Islet of Langerhans (tissue), 1 donor: ENCODE measurements at regions not wholly inside any gene's neighbourhood (a gene's known extent, or its start where the extent isn't known, plus 50 kb on each side); places are given as distances from the start of the nearest gene placed in this dataset.

Source experiments
- FAIRE-seq: peaks from one replicate; lab custom pipeline; 2011; peaks lifted over from hg19 to GRCh38; lab: Jason Lieb, UNC

DNA sequence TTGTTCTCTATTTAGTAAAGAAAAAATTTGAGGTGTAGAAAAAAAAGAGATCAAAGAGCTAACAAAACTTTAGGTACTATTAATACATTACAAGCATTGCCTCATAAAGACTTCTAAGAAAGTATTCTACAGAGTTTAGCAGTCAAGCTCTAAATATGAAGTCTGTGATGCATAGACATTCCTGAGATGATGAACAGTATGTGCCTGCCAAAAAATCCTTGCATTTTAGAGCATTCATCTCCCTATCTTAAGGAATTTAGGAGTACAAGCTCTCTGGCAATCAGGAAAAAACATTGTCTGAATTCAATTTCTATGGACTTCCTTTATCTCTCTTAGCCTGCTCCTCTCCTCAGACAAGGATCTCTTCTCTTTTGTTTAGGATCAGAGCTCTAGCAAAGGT, 202.6 kb upstream of the LRFN5 start:
- FAIRE-seq = no peak

GRCh38 chr14:41403360-41403759, 203.3 kb upstream of the LRFN5 start:
- FAIRE-seq = no peak

GRCh38 chr14:41397926-41398325, 208.8 kb upstream of the LRFN5 start:
- FAIRE-seq = no peak

DNA sequence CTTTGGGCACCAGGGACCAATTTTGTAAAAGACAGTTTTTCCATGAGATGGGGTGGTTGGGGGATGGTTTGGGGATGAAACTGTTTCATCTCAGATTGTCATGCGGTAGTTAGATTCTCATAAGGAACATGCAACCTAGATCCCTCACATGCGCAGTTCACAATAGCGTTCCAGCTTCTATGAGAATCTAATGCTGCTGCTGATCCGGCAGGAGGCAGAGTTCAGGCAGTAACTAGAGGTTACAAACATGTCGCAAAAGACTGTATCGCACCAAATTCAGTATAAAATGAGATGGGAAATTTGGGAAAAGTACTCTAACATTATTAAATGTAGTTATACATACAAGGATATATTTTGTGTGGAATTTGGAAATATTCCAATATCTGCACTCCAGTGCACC, 213.2 kb upstream of the LRFN5 start:
- FAIRE-seq = no peak

- FAIRE-seq = no peak
Measured at GRCh38 chr14:41392226-41392625, 214.4 kb upstream of the LRFN5 start.

- no peak for FAIRE-seq
Measured at GRCh38 chr14:41389355-41389754, 217.3 kb upstream of the LRFN5 start.

- no peak for FAIRE-seq
Measured at GRCh38 chr14:41385797-41386196, 220.9 kb upstream of the LRFN5 start.

GRCh38 chr14:41380017-41380416, 226.7 kb upstream of the LRFN5 start:
- no peak for FAIRE-seq

DNA sequence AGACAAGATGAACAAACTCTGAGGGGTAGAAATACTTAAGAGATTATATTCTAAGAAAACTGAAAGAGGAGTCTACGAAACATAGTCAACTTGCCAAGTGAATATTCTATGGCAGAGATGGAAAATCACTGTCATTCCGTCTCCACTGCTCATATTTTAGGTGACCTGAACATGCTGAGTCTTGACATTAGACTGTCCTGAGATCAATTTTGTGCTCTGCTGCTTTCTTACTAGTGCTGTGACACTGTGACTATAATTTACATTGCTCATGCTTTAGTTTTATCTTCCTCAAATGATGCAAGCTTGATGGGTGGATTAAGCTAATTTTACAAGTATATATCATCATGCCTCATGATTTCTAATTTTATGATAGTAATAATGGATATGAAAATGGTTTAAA, 228.2 kb upstream of the LRFN5 start:
- FAIRE-seq = no peak

DNA sequence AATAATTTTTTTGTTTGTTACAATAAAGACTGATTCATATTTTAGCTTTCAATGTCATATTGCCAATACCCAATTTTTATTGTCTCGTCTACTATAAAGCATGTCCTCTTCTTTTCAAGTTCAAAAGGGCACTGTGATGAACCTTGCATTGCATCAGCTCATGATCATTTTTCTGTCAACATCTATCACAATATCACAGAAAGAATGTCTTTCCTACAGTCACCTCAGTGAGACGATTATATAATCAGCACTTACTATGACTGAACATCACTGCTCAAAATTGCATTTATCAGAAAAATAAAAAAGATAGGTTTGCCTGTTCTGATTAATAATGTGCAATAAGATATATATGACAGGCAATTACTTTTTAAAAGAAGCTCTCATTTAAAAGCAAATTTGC, 228.7 kb upstream of the LRFN5 start:
- FAIRE-seq = no peak

GRCh38 chr14:41374092-41374491, 232.6 kb upstream of the LRFN5 start:
- FAIRE-seq = no peak

- FAIRE-seq = no peak
Measured at GRCh38 chr14:41362139-41362538, 244.5 kb upstream of the LRFN5 start.

GRCh38 chr14:41360126-41360525, 246.6 kb upstream of the LRFN5 start:
- no peak for FAIRE-seq

- no peak for FAIRE-seq
Measured at GRCh38 chr14:41355866-41356265, 250.8 kb upstream of the LRFN5 start.

DNA sequence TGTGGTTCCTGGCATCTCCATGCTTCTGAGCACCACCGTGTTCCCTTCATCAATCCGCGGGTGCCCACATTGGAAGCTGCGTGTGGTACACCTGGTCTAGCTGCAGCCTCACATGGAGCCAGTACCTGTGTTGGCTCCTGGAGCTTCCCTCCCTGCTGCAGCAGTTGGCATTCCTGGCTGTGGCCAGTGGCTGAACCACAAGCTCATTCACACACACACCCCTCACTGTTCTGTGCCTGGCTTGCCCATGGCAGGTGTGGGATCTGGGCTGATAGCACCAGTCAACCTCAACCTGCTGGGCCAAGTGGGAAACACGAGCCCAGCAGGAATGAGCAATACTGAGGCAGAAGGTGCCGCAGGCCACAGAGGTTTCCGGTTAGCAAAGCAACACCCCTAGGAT, 256.2 kb upstream of the LRFN5 start:
- FAIRE-seq = no peak

DNA sequence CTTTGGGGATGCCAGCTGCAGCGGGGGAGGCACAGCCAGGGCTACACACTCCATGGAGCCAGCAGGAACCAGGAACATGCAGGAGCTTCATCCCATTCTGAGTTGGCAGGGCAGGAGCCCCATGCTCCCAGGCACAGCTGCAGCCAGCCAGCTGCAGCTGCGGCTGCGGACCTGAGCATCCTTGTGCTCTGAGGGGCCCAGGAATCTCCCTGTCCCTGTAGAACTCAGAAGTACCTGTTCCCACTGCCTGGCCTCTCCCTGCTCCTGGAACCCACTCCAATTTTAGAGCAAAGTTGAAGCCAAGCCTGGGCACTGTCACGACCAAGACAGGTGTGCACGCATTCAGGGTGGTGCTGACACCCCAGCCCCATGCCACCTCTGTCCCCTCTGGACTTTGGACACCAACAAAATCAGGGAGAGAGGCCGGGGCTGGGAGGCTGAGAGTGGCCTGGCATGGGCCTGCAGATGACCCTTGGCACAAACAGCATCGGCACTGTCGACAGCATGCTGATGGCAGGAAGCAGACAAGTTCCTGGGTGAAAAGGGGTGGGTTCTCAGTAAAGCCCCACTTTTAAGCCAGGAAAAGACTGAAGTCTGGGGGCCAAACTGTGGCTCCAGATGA, 257.3 kb upstream of the LRFN5 start:
- FAIRE-seq = no peak

- no peak for FAIRE-seq
Measured at GRCh38 chr14:41343857-41344256, 262.8 kb upstream of the LRFN5 start.

GRCh38 chr14:41313196-41313595, 293.5 kb upstream of the LRFN5 start:
- no peak for FAIRE-seq

DNA sequence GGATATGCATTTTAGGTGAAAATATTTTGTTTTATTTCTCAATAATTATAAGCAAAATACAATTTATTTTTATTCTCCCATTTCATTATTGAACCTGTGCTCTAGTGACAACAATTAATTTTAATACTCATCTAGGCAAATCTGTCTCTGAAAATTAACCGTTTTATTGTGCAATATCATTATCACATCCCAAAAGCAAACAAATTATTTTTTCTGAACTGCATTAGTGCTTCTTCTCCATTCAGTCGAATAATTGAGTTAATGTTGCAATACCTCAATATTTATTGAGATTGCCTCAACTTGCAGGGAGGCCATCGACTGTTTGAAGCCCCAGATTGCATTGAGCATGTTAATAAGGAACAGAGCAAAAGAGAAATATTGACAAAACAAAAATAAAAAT, 303.2 kb upstream of the LRFN5 start:
- FAIRE-seq = no peak

DNA sequence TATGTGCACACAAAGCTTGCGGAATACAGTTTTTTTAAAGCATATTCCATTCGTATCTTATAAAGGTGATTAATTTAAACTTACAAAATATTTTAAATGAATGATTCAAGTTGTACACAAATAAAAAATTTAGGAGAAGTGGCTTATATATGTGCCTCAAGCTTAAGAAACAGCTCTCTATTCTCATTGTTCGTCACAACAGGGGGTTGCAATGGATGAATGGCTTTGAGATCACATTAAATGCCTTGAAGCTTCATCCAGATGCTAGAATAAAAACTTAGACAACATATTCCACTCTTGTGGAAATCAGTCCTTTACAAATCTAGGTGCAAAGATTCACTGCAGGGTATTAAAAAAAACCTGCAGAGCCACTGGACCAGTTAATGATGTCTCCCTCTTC, 303.9 kb upstream of the LRFN5 start:
- no peak for FAIRE-seq

- FAIRE-seq = no peak
Measured at GRCh38 chr14:41299924-41300323, 306.8 kb upstream of the LRFN5 start.

DNA sequence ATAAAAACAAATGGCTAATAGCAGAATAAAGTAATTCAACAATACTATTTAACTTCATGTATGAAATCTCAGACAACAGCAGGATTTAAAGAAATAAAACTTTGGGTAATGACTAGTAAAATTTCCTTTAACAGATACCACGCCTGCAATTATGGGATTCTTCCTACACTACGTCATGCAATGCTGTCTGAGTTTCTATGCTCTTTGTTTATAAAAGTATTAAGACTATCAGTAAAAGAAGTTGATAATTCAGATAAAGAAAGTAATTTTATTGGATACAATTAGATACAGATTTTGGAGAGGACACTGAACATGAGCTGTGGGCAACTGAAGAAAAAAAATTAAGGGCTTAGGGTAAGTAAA, 308.4 kb upstream of the LRFN5 start:
- FAIRE-seq = no peak

GRCh38 chr14:41297576-41298327, 308.9 kb upstream of the LRFN5 start:
- no peak for FAIRE-seq

GRCh38 chr14:41295734-41296133, 310.9 kb upstream of the LRFN5 start:
- no peak for FAIRE-seq
